ENCODE measurements at regions not wholly inside any gene's neighbourhood (a gene's known extent, or its start where the extent isn't known, plus 50 kb on each side); places are given as distances from the start of the nearest gene placed in this dataset.

- TF ChIP-seq CTCF (IDR thresholded peaks at IDR 0.05; ENCODE audit: low read length) (no peak), EZH2 (IDR thresholded peaks at IDR 0.05; ENCODE audit: borderline replicate concordance, low read length) (no peak)
These were observed 296.0 kb upstream of the MGAT5 start for GRCh38 chr2:133957724-133958480.
